CD14-positive monocyte (primary cell): ENCODE measurements at regions not wholly inside any gene's neighbourhood (a gene's known extent, or its start where the extent isn't known, plus 50 kb on each side); places are given as distances from the start of the nearest gene placed in this dataset.

ENCODE experiments used
- DNase-seq, 3 donors: peaks; one replicate each; pipeline ENCODE4 v3.0.0-alpha.2; 2011 to 2022
- H2AFZ ChIP-seq: 2 replicates; pipeline ENCODE4 v1.6.0; 2012; ENCODE audit warnings: mild to moderate bottlenecking, low read depth, low read length, inconsistent platforms; ENCODE audit not compliant: insufficient read depth, poor library complexity, severe bottlenecking
- H3K27ac ChIP-seq, 2 donors: 1 replicate in 1 of 2; 2 replicates in 1 of 2; pipeline ENCODE4 v1.5.1; 2012 to 2013; ENCODE audit warnings: low read length in 2 of 2, control low read depth in 1 of 2, inconsistent platforms in 1 of 2, low read depth in 1 of 2, mild to moderate bottlenecking in 1 of 2
- H3K27me3 ChIP-seq, 2 donors: one replicate each; pipeline versions ENCODE4 v1.6.0 to v1.6.1; 2011 to 2013; ENCODE audit warnings: low read length in 2 of 2; ENCODE audit not compliant: control insufficient read depth in 2 of 2, insufficient read depth in 2 of 2
- H3K36me3 ChIP-seq, 2 donors: replicated peaks in 1 of 2; 1 replicate in 1 of 2; 2 replicates in 1 of 2; pipeline versions ENCODE4 v1.5.1 to v1.6.1; 2012 to 2013; ENCODE audit warnings: low read length in 2 of 2, control low read depth in 1 of 2, inconsistent platforms in 1 of 2, mild to moderate bottlenecking in 1 of 2; ENCODE audit not compliant: insufficient read depth in 2 of 2, control insufficient read depth in 1 of 2
- H3K4me1 ChIP-seq, 2 donors: 1 replicate in 1 of 2; 2 replicates in 1 of 2; pipeline versions ENCODE4 v1.5.1 to v1.6.1; 2012 to 2013; ENCODE audit warnings: low read length in 2 of 2, control low read depth in 1 of 2, inconsistent platforms in 1 of 2, mild to moderate bottlenecking in 1 of 2, moderate library complexity in 1 of 2; ENCODE audit not compliant: insufficient read depth in 2 of 2, control insufficient read depth in 1 of 2
- H3K4me2 ChIP-seq: replicated peaks from 2 replicates; pipeline ENCODE3; 2012; ENCODE audit warnings: low read length, moderate library complexity, mild to moderate bottlenecking; ENCODE audit not compliant: poor library complexity, severe bottlenecking; ENCODE audit errors: extremely low read depth
- H3K4me3 ChIP-seq, 3 experiments: fragments of 200-600 bp in 1 of 3; sonication (generic) in 1 of 3; replicated peaks in 1 of 3; 1 replicate in 2 of 3; 2 replicates in 1 of 3; pipeline ENCODE4 v1.5.1; 2011 to 2013; ENCODE audit warnings: low read length in 3 of 3, mild to moderate bottlenecking in 3 of 3, control low read depth in 2 of 3, low read depth in 2 of 3, inconsistent platforms in 1 of 3, moderate library complexity in 1 of 3
- H3K79me2 ChIP-seq: 2 replicates; pipeline ENCODE4 v1.6.0; 2012; ENCODE audit warnings: mild to moderate bottlenecking, control low read depth, inconsistent platforms, low read length, moderate library complexity; ENCODE audit not compliant: insufficient read depth
- H3K9ac ChIP-seq: 2 replicates; pipeline ENCODE4 v1.6.0; 2017; ENCODE audit warnings: low read length, mild to moderate bottlenecking; ENCODE audit not compliant: insufficient read depth, poor library complexity, severe bottlenecking
- H3K9me3 ChIP-seq, 2 donors: replicated peaks in 1 of 2; 1 replicate in 1 of 2; 2 replicates in 1 of 2; pipeline versions ENCODE4 v1.5.1 to v1.6.1; 2012 to 2013; ENCODE audit warnings: low read length in 2 of 2, control low read depth in 1 of 2; ENCODE audit not compliant: control insufficient read depth in 1 of 2, insufficient read depth in 1 of 2
- H4K20me1 ChIP-seq: 2 replicates; pipeline ENCODE4 v1.6.0; 2012; ENCODE audit warnings: mild to moderate bottlenecking, low read length, control low read depth, moderate library complexity; ENCODE audit not compliant: insufficient read depth
- H3K27ac Mint-ChIP-seq, 7 donors: one replicate each; pipeline ENCODE4 v1.8.0; 2020; ENCODE audit warnings: mild to moderate bottlenecking in 7 of 7, mixed read lengths in 7 of 7, moderate library complexity in 6 of 7, inconsistent platforms in 2 of 7
- H3K27me3 Mint-ChIP-seq, 3 donors: one replicate each; pipeline ENCODE4 v1.8.0; 2021 to 2022; ENCODE audit warnings: low read depth in 3 of 3, mild to moderate bottlenecking in 3 of 3, mixed read lengths in 3 of 3, moderate library complexity in 3 of 3, inconsistent platforms in 1 of 3
- H3K36me3 Mint-ChIP-seq, 2 donors: one replicate each; pipeline ENCODE4 v1.8.0; 2020; ENCODE audit warnings: mixed read lengths in 2 of 2, inconsistent platforms in 1 of 2, mild to moderate bottlenecking in 1 of 2
- H3K4me1 Mint-ChIP-seq: one replicate; pipeline ENCODE4 v1.8.0; 2020; ENCODE audit warnings: mild to moderate bottlenecking, mixed read lengths
- H3K4me3 Mint-ChIP-seq, 2 donors: one replicate each; pipeline ENCODE4 v1.8.0; 2020; ENCODE audit warnings: mild to moderate bottlenecking in 2 of 2, mixed read lengths in 2 of 2, moderate library complexity in 1 of 2
- H3K9me3 Mint-ChIP-seq, 7 donors: one replicate each; pipeline ENCODE4 v1.8.0; 2020 to 2022; ENCODE audit warnings: mixed read lengths in 7 of 7, mild to moderate bottlenecking in 6 of 7, moderate library complexity in 6 of 7, inconsistent platforms in 2 of 7
- CTCF ChIP-seq: fragments of 200-600 bp; IDR thresholded peaks from one replicate; pipeline ENCODE4 v1.8.0; 2022; ENCODE audit warnings: antibody characterized with exemption, mild to moderate bottlenecking
- WGBS: methylation state at CpG from one replicate; pipeline ENCODE4 v1.1.5; 2013; ENCODE audit warnings: missing lambda C conversion rate; ENCODE audit not compliant: insufficient coverage; 5-methylcytosine and 5-hydroxymethylcytosine counted together
- intact Hi-C, 2 donors: fragments of 100-400 bp; cut with micrococcal nuclease; formaldehyde crosslinking; loops; one replicate each; pipeline versions ENCODE4 v1.15.0 to v1.15.1; 2023

DNA sequence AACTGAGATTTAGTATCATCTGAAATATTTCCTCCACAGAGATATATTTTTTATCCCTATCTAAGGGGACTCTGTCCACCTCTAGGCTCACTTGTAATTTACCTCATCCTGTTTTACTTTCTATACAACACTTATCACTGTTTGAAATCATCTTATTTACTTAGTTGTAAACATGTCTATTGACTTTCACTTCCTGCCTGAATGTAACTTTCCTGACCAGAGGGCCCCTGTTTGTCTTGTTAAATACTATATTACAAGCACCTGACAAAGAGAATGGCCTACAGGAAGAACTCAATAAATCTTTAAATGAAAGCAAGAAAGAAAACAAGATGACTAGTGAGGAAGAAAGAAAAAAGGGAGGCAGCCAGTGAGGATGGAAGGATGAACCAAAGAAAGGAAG, 1727.5 kb downstream of the LRRC4C start:
- Histone ChIP-seq H2AFZ (no peak overlapping the region), H3K4me1 (no peaks in the 10 kb centered on the region), H3K36me3 (no peaks in the 10 kb centered on the region), H4K20me1 (no peaks in the 10 kb centered on the region), H3K27me3 (no peaks in the 10 kb centered on the region), H3K9me3 (peaks cover 0 to 5% of the 10 kb centered on the region in 2 donors), H3K9ac (no peak overlapping the region), H3K4me3 (no peak overlapping the region), H3K79me2 (no peaks in the 10 kb centered on the region), H3K27ac (no peak overlapping the region), H3K4me2 (no peak overlapping the region)
- TF ChIP-seq CTCF = no peak
- Mint-ChIP-seq H3K27me3 (no peaks in the 10 kb centered on the region), H3K9me3 (peaks cover 2 to 18% (median 9%) of the 10 kb centered on the region in 7 donors), H3K36me3 (no peaks in the 10 kb centered on the region), H3K27ac (no peak overlapping the region), H3K4me1 (no peaks in the 10 kb centered on the region), H3K4me3 (no peak overlapping the region)
- intact Hi-C loops = no loop called here
- DNase-seq = no peak

DNA sequence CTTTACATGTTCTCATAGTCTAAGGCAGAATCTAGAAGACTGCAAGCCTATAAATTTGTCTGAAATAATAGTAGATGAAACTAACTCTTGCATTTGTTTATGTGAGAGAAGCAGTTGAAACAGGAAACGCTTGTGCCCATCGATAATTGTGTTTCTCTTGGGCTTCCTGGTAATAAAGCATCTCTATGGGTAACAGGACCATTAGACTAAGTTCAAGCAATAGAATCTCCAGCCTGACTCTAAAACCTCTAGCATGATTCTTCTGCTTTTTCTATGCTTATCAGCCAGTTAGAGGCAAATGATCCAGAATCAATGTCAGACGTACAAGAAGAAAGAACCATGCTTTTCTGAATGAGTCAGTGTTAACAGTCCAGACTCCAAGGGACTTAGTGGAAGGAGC, 1734.4 kb downstream of the LRRC4C start:
- no peak for TF ChIP-seq CTCF

More for the DNA sequence above, 1734.4 kb downstream of the LRRC4C start:
- Mint-ChIP-seq H3K36me3 (no peaks in the 10 kb centered on the region), H3K27me3 (no peaks in the 10 kb centered on the region), H3K4me1 (no peaks in the 10 kb centered on the region), H3K27ac (no peak overlapping the region), H3K9me3 (peaks cover 0 to 6% (median 2%) of the 10 kb centered on the region in 7 donors), H3K4me3 (no peak overlapping the region)
- Histone ChIP-seq H3K27ac (no peak overlapping the region), H3K4me3 (no peak overlapping the region), H3K4me1 (no peaks in the 10 kb centered on the region), H3K9me3 (no peaks in the 10 kb centered on the region), H3K4me2 (no peak overlapping the region), H3K36me3 (no peaks in the 10 kb centered on the region), H3K79me2 (no peaks in the 10 kb centered on the region), H3K9ac (no peak overlapping the region), H2AFZ (no peak overlapping the region), H4K20me1 (no peaks in the 10 kb centered on the region), H3K27me3 (no peaks in the 10 kb centered on the region)
- WGBS = 40% methylated on average over 3 of the region's 3 CpGs
- no peak for DNase-seq
- intact Hi-C loops = no loop called here
